GM12878 (cell line): ENCODE measurements at regions not wholly inside any gene's neighbourhood (a gene's known extent, or its start where the extent isn't known, plus 50 kb on each side); places are given as distances from the start of the nearest gene placed in this dataset.

Experiments
- ATAC-seq: fragments of 200-7000 bp; cut with Tn5 transposase; 3 replicates; pipeline ENCODE4 v1.9.1; 2020; ENCODE audit warnings: mild to moderate bottlenecking, moderate library complexity
- BruUV-seq: library from RNA; stranded (reverse); fragments of 400-500 nt; replicated peaks from 2 replicates; lab custom pipeline; 2021; lab: Mats Ljungman, UMichigan
- CTCF ChIA-PET: fragments of 300-600 bp; sonication (Branson Sonifier 250); formaldehyde crosslinking; extraction: SDS; loops from one replicate; lab custom pipeline; 2021; ENCODE audit warnings: inconsistent platforms; lab: Yijun Ruan, JAX
- POLR2A ChIA-PET: fragments of 350-600 bp; formaldehyde crosslinking; extraction: SDS; loops from one replicate; lab custom pipeline; 2021; ENCODE audit warnings: inconsistent platforms; lab: Charles Lee
- RAD21 ChIA-PET: fragments of 300-600 bp; sonication (Branson Sonifier 250); formaldehyde crosslinking; loops from one replicate; lab custom pipeline; 2023; ENCODE audit warnings: antibody characterized with exemption; ENCODE audit not compliant: unreplicated experiment; lab: Charles Lee
- SMC1A ChIA-PET: fragments of 300-600 bp; sonication (Branson Sonifier 250); formaldehyde crosslinking; loops from one replicate; lab custom pipeline; 2023; ENCODE audit not compliant: unreplicated experiment, uncharacterized antibody; lab: Charles Lee
- DNase-seq: peaks from one replicate; pipeline ENCODE4 v3.0.0-alpha.2; 2011; ENCODE audit warnings: low read depth, low spot score
- FAIRE-seq: peaks from 3 replicates; lab custom pipeline; 2011; peaks lifted over from hg19 to GRCh38; lab: Jason Lieb, UNC
- H2AFZ ChIP-seq: 2 replicates; pipeline ENCODE4 v1.6.0; 2011; ENCODE audit warnings: low read depth, low read length, control low read depth; ENCODE audit not compliant: control insufficient read depth
- H3K27ac ChIP-seq: 2 replicates; pipeline ENCODE4 v1.5.1; 2011; ENCODE audit warnings: control low read depth; ENCODE audit not compliant: control insufficient read depth, insufficient read depth
- H3K27me3 ChIP-seq, 2 experiments: replicated peaks in 1 of 2; 2 replicates each; pipeline versions ENCODE4 v1.6.0 to v1.6.1; 2011; ENCODE audit warnings: low read length in 1 of 2; ENCODE audit not compliant: control insufficient read depth in 2 of 2, insufficient read depth in 2 of 2
- H3K36me3 ChIP-seq, 2 experiments: 2 replicates each; pipeline ENCODE4 v1.5.1; 2011; ENCODE audit warnings: low read length in 1 of 2; ENCODE audit not compliant: control insufficient read depth in 2 of 2, insufficient read depth in 2 of 2
- H3K4me1 ChIP-seq: 2 replicates; pipeline ENCODE4 v1.6.1; 2011; ENCODE audit warnings: mild to moderate bottlenecking, low read length, moderate library complexity, mixed read lengths; ENCODE audit not compliant: control insufficient read depth, insufficient read depth
- H3K4me2 ChIP-seq: 2 replicates; pipeline ENCODE4 v1.6.0; 2011; ENCODE audit warnings: control low read depth; ENCODE audit not compliant: control insufficient read depth, insufficient read depth
- H3K4me3 ChIP-seq: fragments of 200-600 bp; sonication (generic); 2 replicates; pipeline ENCODE4 v1.5.1; 2016
- H3K79me2 ChIP-seq: 2 replicates; pipeline ENCODE4 v1.6.0; 2011; ENCODE audit warnings: low read length; ENCODE audit not compliant: control insufficient read depth, insufficient read depth
- H3K9ac ChIP-seq: 2 replicates; pipeline ENCODE4 v1.8.0; 2011; ENCODE audit warnings: low read length, control low read depth, mixed read lengths; ENCODE audit not compliant: control insufficient read depth, insufficient read depth
- H3K9me3 ChIP-seq: replicated peaks from 3 replicates; pipeline ENCODE4 v1.5.1; 2011; ENCODE audit warnings: mild to moderate bottlenecking, low read length; ENCODE audit not compliant: control insufficient read depth, insufficient read depth
- H4K20me1 ChIP-seq: 2 replicates; pipeline ENCODE4 v1.6.0; 2011; ENCODE audit not compliant: control insufficient read depth, insufficient read depth
- EED ChIP-seq: sonication (generic); IDR thresholded peaks from 2 replicates; pipeline ENCODE4 v1.6.1; 2016; ENCODE audit warnings: antibody characterized with exemption, low read depth
- IKZF2 ChIP-seq, 2 experiments: fragments of 450-650 bp; IDR thresholded peaks; 2 replicates each; pipeline ENCODE4 v1.6.1; 2017; ENCODE audit warnings: mild to moderate bottlenecking in 2 of 2, moderate library complexity in 2 of 2
- POLR2A ChIP-seq: IDR thresholded peaks from 2 replicates; pipeline ENCODE4 v1.6.1; 2011; ENCODE audit warnings: low read depth, mild to moderate bottlenecking, low read length
- SPI1 ChIP-seq: IDR thresholded peaks from 2 replicates; pipeline ENCODE4 v1.6.1; 2011; ENCODE audit warnings: low read depth, mild to moderate bottlenecking, low read length, moderate library complexity, borderline replicate concordance; ENCODE audit not compliant: insufficient read depth
- WGBS: methylation state at CpG from one replicate; pipeline ENCODE4 v1.1.6; 2016; ENCODE audit warnings: low lambda C conversion rate; ENCODE audit not compliant: insufficient replicate concordance, insufficient coverage; ENCODE audit errors: missing lambda C conversion rate; 5-methylcytosine and 5-hydroxymethylcytosine counted together
- in situ Hi-C: fragments of 300-500 bp; cut with MboI; formaldehyde crosslinking; loops from 9 replicates; pipeline ENCODE4 v1.14.3; 2018; ENCODE audit warnings: mixed read lengths
- intact Hi-C: fragments of 100-400 bp; cut with micrococcal nuclease; formaldehyde crosslinking; loops from one replicate; pipeline ENCODE4 v1.14.2; 2022; ENCODE audit not compliant: unreplicated experiment
- TF ChIP-seq, protein P1 (sequence below): IDR thresholded peaks from 2 replicates; pipeline ENCODE4 v1.6.1; 2011; ENCODE audit warnings: low read depth, low read length, improper control_type of control experiment, borderline replicate concordance

DNA sequence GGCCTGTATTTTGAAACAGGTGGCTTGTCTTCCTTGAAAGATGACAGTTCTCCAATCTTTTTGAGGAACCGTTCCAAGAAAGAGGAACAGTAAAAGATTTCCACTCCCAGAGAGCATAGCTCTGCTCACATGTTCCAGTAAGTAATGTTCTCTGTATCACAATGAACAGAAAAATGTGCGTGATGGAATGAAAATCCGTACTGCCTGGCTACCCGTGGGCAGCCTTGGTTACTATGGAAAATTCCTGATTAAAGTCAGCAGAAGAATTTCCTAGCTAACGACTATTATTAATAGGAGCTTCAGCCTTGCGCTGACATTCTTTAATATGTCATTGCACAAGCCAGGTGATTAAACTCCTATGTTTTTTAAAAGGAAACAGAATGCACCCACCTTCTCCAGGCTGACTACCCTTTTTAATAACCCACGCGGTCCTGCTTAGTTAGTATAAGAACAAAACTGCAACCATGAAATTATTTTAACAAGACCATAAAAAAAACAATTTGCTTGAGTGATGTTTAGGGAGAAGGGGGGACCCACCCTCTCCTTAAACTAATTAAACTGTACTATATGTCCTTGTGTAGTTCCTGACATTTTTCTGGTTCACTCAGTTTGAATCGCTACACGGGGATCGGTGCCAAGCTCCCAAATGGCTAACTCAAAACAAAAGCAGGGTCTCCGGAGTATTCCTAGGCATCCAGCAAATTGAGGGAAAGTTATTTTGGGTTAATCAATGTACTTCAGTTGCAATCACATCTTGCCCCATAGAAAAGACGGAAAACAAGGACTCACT lies 54.8 kb upstream of the CPEB4 start:
- in situ Hi-C loops (no loop called here), intact Hi-C loops (no loop called here)
- H3K9me3 ChIP-seq: no peaks in the 10 kb centered on the region; the same call in 2 of the 3 replicates
- no peak overlapping the region for H2AFZ ChIP-seq
- ChIA-PET POLR2A (interaction anchor here (0.7 to 15.5 kb wide), 4 partner anchors 11 to 92 kb away, joined by 3 to 240 read pairs (median 17); partner anchors contain the start of gene CPEB4), SMC1A (interaction anchor here (1.0 to 19.8 kb wide), 17 partner anchors 8 to 153 kb away, joined by 3 to 283 read pairs (median 5); partner anchors contain the start of gene CPEB4), CTCF (interaction anchor here (0.6 to 4.3 kb wide), 8 partner anchors 11 to 218 kb away, joined by 3 to 26 read pairs (median 9); partner anchors contain the start of gene BOD1), RAD21 (interaction anchor here (1.1 to 15.3 kb wide), 6 partner anchors 9 to 153 kb away, joined by 3 to 395 read pairs (median 8); partner anchors contain the start of gene CPEB4)
- 0 out of 2 replicates have a peak overlapping the region, but pooled peaks have one; percentile 28 for H3K4me2 ChIP-seq
- ATAC-seq (no peak), DNase-seq (no peak), FAIRE-seq (no peak)
- no peaks in the 10 kb centered on the region for H3K36me3 ChIP-seq
- H3K27me3 ChIP-seq: no peaks in the 10 kb centered on the region
- no peak overlapping the region for H3K9ac ChIP-seq
- 80% methylated on average over 13 of the region's 13 CpGs for WGBS
- H4K20me1 ChIP-seq: no peaks in the 10 kb centered on the region
- TF ChIP-seq SPI1 (peak; percentile 79), EED (peak; percentile 43; the same call in 1 of the 2 replicates), POLR2A (no peak), IKZF2 (IDR thresholded peaks at IDR 0.05) (0 out of 4 replicates have a peak, but pooled peaks of 1 of the 2 experiments have one; percentile 8)
- TF ChIP-seq, protein P1, sequence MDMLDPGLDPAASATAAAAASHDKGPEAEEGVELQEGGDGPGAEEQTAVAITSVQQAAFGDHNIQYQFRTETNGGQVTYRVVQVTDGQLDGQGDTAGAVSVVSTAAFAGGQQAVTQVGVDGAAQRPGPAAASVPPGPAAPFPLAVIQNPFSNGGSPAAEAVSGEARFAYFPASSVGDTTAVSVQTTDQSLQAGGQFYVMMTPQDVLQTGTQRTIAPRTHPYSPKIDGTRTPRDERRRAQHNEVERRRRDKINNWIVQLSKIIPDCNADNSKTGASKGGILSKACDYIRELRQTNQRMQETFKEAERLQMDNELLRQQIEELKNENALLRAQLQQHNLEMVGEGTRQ: no peak
- no peak overlapping the region for H3K27ac ChIP-seq
- no peak overlapping the region for H3K4me3 ChIP-seq
- H3K79me2 ChIP-seq: no peaks in the 10 kb centered on the region
- no TSS peak for BruUV-seq
- peaks cover 31% of the 10 kb centered on the region for H3K4me1 ChIP-seq
